ENCODE measurements at regions not wholly inside any gene's neighbourhood (a gene's known extent, or its start where the extent isn't known, plus 50 kb on each side); places are given as distances from the start of the nearest gene placed in this dataset.
"Not testable (repeated sequence)": the region's sequence is repeated elsewhere in the genome, so short reads cannot be mapped to it uniquely, and the experiment has no call there.

- DNase-seq: no peak
These were observed 176.5 kb downstream of the ABCA8 start for GRCh38 chr17:68778726-68779125.

- DNase-seq: no peak
These were observed 176.9 kb upstream of the FAM20A start for GRCh38 chr17:68777856-68778694.

GRCh38 chr17:68777243-68777855 is 176.2 kb upstream of the FAM20A start:
- peak; percentile 76 for DNase-seq

GRCh38 chr17:68776451-68776850 is 175.3 kb upstream of the FAM20A start:
- no peak for DNase-seq

GRCh38 chr17:68775969-68776368 is 174.8 kb upstream of the FAM20A start:
- no peak for DNase-seq

GRCh38 chr17:68775318-68775717 is 174.2 kb upstream of the FAM20A start:
- no peak for DNase-seq

GRCh38 chr17:68771867-68772515 is 170.8 kb upstream of the FAM20A start:
- DNase-seq: no peak

GRCh38 chr17:68768804-68769203 is 167.6 kb upstream of the FAM20A start:
- DNase-seq: no peak

GRCh38 chr17:68766640-68767039 is 165.5 kb upstream of the FAM20A start:
- DNase-seq: no peak

GRCh38 chr17:68763562-68763961 is 162.4 kb upstream of the FAM20A start:
- DNase-seq: no peak

- no peak for DNase-seq
These were observed 161.7 kb upstream of the FAM20A start for GRCh38 chr17:68762911-68763310.

GRCh38 chr17:68760141-68760475 is 158.9 kb upstream of the FAM20A start:
- no peak for DNase-seq

GRCh38 chr17:68759343-68760140 is 158.4 kb upstream of the FAM20A start:
- peak; percentile 91 for DNase-seq

- DNase-seq: no peak
These were observed 157.8 kb upstream of the FAM20A start for GRCh38 chr17:68759002-68759342.

- not testable (repeated sequence) for DNase-seq
These were observed 156.9 kb upstream of the FAM20A start for GRCh38 chr17:68757866-68758757.

- no peak for DNase-seq
These were observed 153.0 kb upstream of the FAM20A start for GRCh38 chr17:68753985-68754769.

GRCh38 chr17:68750208-68750562 is 149.0 kb upstream of the FAM20A start:
- DNase-seq: no peak

GRCh38 chr17:68749349-68750207 is 148.4 kb upstream of the FAM20A start:
- no peak for DNase-seq

GRCh38 chr17:68748381-68748780 is 147.2 kb upstream of the FAM20A start:
- no peak for DNase-seq

Measured in right forelimb (tissue), 1 donor.